Mesendoderm (in vitro differentiated cells): ENCODE measurements at regions not wholly inside any gene's neighbourhood (a gene's known extent, or its start where the extent isn't known, plus 50 kb on each side); places are given as distances from the start of the nearest gene placed in this dataset.

Source experiments
- DNase-seq: peaks from one replicate; pipeline ENCODE4 v3.0.0; 2013
- H2AK5ac ChIP-seq: 2 replicates; pipeline ENCODE4 v1.6.1; 2013; ENCODE audit warnings: low read length, inconsistent platforms
- H2BK120ac ChIP-seq: 2 replicates; pipeline ENCODE4 v1.6.1; 2013; ENCODE audit warnings: low read depth, mild to moderate bottlenecking, low read length, moderate library complexity, mixed read lengths
- H2BK15ac ChIP-seq: replicated peaks from 2 replicates; pipeline ENCODE4 v1.6.1; 2013; ENCODE audit warnings: low read depth, mild to moderate bottlenecking, moderate library complexity
- H2BK5ac ChIP-seq: 2 replicates; pipeline ENCODE4 v1.6.1; 2013; ENCODE audit warnings: low read length, inconsistent platforms
- H3K18ac ChIP-seq: 2 replicates; pipeline ENCODE4 v1.6.1; 2013; ENCODE audit warnings: mild to moderate bottlenecking, low read length, mixed read lengths
- H3K23ac ChIP-seq: one replicate; pipeline ENCODE4 v1.6.1; 2013; ENCODE audit warnings: low read length
- H3K27ac ChIP-seq: 2 replicates; pipeline ENCODE4 v1.5.1; 2013; ENCODE audit warnings: low read depth, mild to moderate bottlenecking, inconsistent platforms, low read length, moderate library complexity
- H3K27me3 ChIP-seq: 2 replicates; pipeline ENCODE4 v1.6.1; 2013; ENCODE audit warnings: low read length, control low read depth, mild to moderate bottlenecking, inconsistent platforms; ENCODE audit not compliant: insufficient read depth, poor library complexity
- H3K36me3 ChIP-seq: 2 replicates; pipeline ENCODE4 v1.6.1; 2013; ENCODE audit warnings: low read length, inconsistent platforms; ENCODE audit not compliant: control insufficient read depth, insufficient read depth
- H3K4ac ChIP-seq: one replicate; pipeline ENCODE4 v1.6.1; 2013; ENCODE audit warnings: low read depth, mild to moderate bottlenecking, low read length, moderate library complexity
- H3K4me1 ChIP-seq: 2 replicates; pipeline ENCODE4 v1.6.1; 2013; ENCODE audit warnings: low read depth, low read length, inconsistent platforms; ENCODE audit not compliant: control insufficient read depth
- H3K4me2 ChIP-seq: 2 replicates; pipeline ENCODE4 v1.6.1; 2013; ENCODE audit warnings: low read length
- H3K4me3 ChIP-seq: 2 replicates; pipeline ENCODE4 v1.5.1; 2013; ENCODE audit warnings: mild to moderate bottlenecking, low read length
- H3K56ac ChIP-seq: one replicate; pipeline ENCODE4 v1.6.1; 2013; ENCODE audit warnings: low read length
- H3K79me1 ChIP-seq: 2 replicates; pipeline ENCODE4 v1.6.1; 2013; ENCODE audit warnings: low read length, inconsistent platforms
- H3K79me2 ChIP-seq: 2 replicates; pipeline ENCODE4 v1.6.1; 2013; ENCODE audit warnings: mild to moderate bottlenecking, low read length; ENCODE audit not compliant: control insufficient read depth, insufficient read depth
- H3K9ac ChIP-seq: 2 replicates; pipeline ENCODE4 v1.6.1; 2013; ENCODE audit warnings: low read length, inconsistent platforms
- H4K5ac ChIP-seq: one replicate; pipeline ENCODE4 v1.6.1; 2013; ENCODE audit warnings: low read length
- H4K8ac ChIP-seq: one replicate; pipeline ENCODE4 v1.6.1; 2013; ENCODE audit warnings: low read depth, mild to moderate bottlenecking, control low read depth, low read length, moderate library complexity
- WGBS: extraction: QIAGEN DNeasy Blood & Tissue Kit; methylation state at CpG from one replicate; pipeline ENCODE4 v1.1.7; 2013; ENCODE audit warnings: low lambda C conversion rate, missing lambda C conversion rate; ENCODE audit not compliant: insufficient coverage; ENCODE audit errors: extremely low coverage; 5-methylcytosine and 5-hydroxymethylcytosine counted together

DNA sequence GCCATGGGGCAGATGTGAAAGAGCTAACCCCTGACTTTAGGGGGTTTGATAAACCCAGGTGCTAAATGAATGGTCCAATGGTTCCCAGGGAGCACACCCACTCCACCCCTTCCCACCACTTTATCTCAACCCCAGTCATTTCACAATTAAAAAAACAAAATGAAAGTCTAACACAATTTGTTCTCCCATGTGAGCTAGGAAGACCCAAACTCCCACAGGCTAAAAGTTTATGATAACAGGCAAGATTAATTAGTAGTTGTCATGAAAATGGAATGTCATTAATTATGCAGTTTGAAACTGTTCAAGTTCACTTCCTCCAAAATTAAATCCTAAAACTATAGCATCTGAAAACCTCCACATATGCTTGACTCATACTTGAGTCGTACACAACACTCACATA lies 63.3 kb upstream of the TPM1 start:
- no peak overlapping the region for H3K23ac ChIP-seq
- H3K36me3 ChIP-seq: no peaks in the 10 kb centered on the region
- H4K8ac ChIP-seq: no peak overlapping the region
- no peak overlapping the region for H3K56ac ChIP-seq
- H2BK15ac ChIP-seq: no peak overlapping the region
- H3K4me3 ChIP-seq: no peak overlapping the region
- no peak overlapping the region for H3K18ac ChIP-seq
- DNase-seq: no peak
- H3K79me2 ChIP-seq: no peaks in the 10 kb centered on the region
- no peak overlapping the region for H3K9ac ChIP-seq
- no peaks in the 10 kb centered on the region for H3K79me1 ChIP-seq
- no peaks in the 10 kb centered on the region for H3K27me3 ChIP-seq
- H3K4me1 ChIP-seq: no peaks in the 10 kb centered on the region
- H4K5ac ChIP-seq: no peak overlapping the region
- H3K4ac ChIP-seq: no peak overlapping the region
- no peak overlapping the region for H2BK5ac ChIP-seq
- no peak overlapping the region for H3K27ac ChIP-seq
- H2BK120ac ChIP-seq: no peak overlapping the region
- no peak overlapping the region for H2AK5ac ChIP-seq
- H3K4me2 ChIP-seq: no peak overlapping the region
- 100% methylated on average over 1 of the region's 1 CpG for WGBS

DNA sequence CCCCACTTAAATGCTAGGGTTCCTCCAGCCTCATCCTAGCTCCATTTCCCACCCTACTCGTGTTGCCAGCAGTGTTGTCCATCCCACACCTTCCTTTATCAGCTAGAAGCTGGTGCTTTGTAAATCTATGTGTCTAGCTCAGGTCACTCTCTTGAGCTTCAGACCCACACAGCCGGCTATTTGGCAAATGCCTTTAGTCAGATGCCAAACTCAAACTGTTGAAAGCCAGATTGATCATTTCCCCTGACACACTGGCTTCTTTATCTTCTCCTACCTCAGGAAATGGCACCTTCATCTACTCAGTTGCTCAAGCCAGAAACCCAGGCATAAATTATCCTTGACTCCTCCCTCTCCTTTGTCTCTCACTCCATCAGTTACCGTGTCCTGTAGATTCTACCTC lies 61.5 kb upstream of the TPM1 start:
- no peaks in the 10 kb centered on the region for H3K27me3 ChIP-seq
- H3K18ac ChIP-seq: no peak overlapping the region
- no peak overlapping the region for H2AK5ac ChIP-seq
- no peaks in the 10 kb centered on the region for H3K79me2 ChIP-seq
- H4K5ac ChIP-seq: no peak overlapping the region
- no peak overlapping the region for H3K4ac ChIP-seq
- H3K4me2 ChIP-seq: no peak overlapping the region
- no peak overlapping the region for H3K4me3 ChIP-seq
- WGBS: no CpG with 5 or more reads among the region's 3 CpGs
- no peaks in the 10 kb centered on the region for H3K4me1 ChIP-seq
- H3K27ac ChIP-seq: no peak overlapping the region
- H2BK15ac ChIP-seq: no peak overlapping the region
- H3K56ac ChIP-seq: no peak overlapping the region
- no peaks in the 10 kb centered on the region for H3K79me1 ChIP-seq
- no peak overlapping the region for H3K23ac ChIP-seq
- H3K9ac ChIP-seq: no peak overlapping the region
- H4K8ac ChIP-seq: no peak overlapping the region
- no peak for DNase-seq
- no peak overlapping the region for H2BK5ac ChIP-seq
- H3K36me3 ChIP-seq: no peaks in the 10 kb centered on the region
- H2BK120ac ChIP-seq: no peak overlapping the region

DNA sequence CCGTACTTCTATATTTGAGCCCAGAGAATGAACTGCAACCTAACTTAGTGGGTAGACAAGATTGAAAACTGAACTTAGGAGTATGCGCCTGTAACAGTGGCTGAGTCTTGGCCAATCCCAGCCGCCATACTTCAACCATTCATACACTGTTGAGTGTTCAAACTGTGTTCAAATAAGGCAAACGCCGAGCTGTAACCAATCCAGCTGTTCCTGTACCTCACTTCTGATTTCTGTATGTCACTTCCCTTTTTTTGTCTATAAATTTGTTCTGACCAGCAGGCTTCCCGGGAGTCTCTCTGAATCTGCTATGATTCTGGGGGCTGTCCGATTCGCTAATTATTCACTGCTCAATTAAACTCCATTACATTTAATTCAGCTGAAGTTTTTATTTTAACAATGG lies 58.6 kb upstream of the TPM1 start:
- H3K27me3 ChIP-seq: no peaks in the 10 kb centered on the region

DNA sequence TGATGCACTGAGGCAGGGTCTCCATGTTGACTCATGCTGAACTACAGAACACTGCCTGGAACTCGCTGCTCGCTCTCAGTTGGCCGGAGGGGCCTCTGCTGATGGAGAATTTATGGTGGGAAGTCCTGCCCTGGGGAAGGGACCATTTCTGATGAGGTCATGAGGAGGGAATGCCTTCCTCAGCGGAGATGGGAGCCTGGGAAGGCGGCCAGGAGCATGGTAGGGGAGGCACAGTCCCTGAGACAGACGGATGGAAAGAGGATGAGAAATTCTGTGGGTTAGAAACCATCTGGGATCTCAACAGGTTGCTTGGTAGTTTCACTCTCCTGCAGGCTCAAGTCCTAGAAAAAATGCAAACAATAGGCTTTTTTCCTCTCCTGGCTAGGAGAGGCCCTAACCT lies 56.8 kb upstream of the TPM1 start:
- no peak overlapping the region for H2BK120ac ChIP-seq
- H3K4me1 ChIP-seq: no peaks in the 10 kb centered on the region
- no peak overlapping the region for H3K4me2 ChIP-seq
- no peak overlapping the region for H3K56ac ChIP-seq
- DNase-seq: peak; percentile 63
- no peak overlapping the region for H3K4ac ChIP-seq
- no peak overlapping the region for H2BK5ac ChIP-seq
- H3K9ac ChIP-seq: no peak overlapping the region
- no peak overlapping the region for H3K18ac ChIP-seq
- WGBS: no CpG with 5 or more reads among the region's 6 CpGs
- H3K4me3 ChIP-seq: no peak overlapping the region
- H2AK5ac ChIP-seq: no peak overlapping the region
- H2BK15ac ChIP-seq: no peak overlapping the region
- H3K79me2 ChIP-seq: no peaks in the 10 kb centered on the region
- H3K79me1 ChIP-seq: no peaks in the 10 kb centered on the region
- no peaks in the 10 kb centered on the region for H3K27me3 ChIP-seq
- H3K27ac ChIP-seq: no peak overlapping the region
- H3K36me3 ChIP-seq: no peaks in the 10 kb centered on the region
- no peak overlapping the region for H4K5ac ChIP-seq
- H3K23ac ChIP-seq: no peak overlapping the region
- H4K8ac ChIP-seq: no peak overlapping the region

More for the DNA sequence above, 58.6 kb upstream of the TPM1 start:
- H3K4ac ChIP-seq: no peak overlapping the region
- no peak overlapping the region for H3K23ac ChIP-seq
- H2BK120ac ChIP-seq: no peak overlapping the region
- H3K27ac ChIP-seq: no peak overlapping the region
- no peak for DNase-seq
- H3K9ac ChIP-seq: no peak overlapping the region
- no peak overlapping the region for H3K18ac ChIP-seq
- H2BK5ac ChIP-seq: no peak overlapping the region
- no CpG with 5 or more reads among the region's 8 CpGs for WGBS
- no peaks in the 10 kb centered on the region for H3K36me3 ChIP-seq
- H2AK5ac ChIP-seq: no peak overlapping the region
- H3K4me3 ChIP-seq: no peak overlapping the region
- no peaks in the 10 kb centered on the region for H3K4me1 ChIP-seq
- H2BK15ac ChIP-seq: no peak overlapping the region
- no peaks in the 10 kb centered on the region for H3K79me2 ChIP-seq
- H3K56ac ChIP-seq: no peak overlapping the region
- no peaks in the 10 kb centered on the region for H3K79me1 ChIP-seq
- H3K4me2 ChIP-seq: no peak overlapping the region
- H4K5ac ChIP-seq: no peak overlapping the region
- no peak overlapping the region for H4K8ac ChIP-seq

DNA sequence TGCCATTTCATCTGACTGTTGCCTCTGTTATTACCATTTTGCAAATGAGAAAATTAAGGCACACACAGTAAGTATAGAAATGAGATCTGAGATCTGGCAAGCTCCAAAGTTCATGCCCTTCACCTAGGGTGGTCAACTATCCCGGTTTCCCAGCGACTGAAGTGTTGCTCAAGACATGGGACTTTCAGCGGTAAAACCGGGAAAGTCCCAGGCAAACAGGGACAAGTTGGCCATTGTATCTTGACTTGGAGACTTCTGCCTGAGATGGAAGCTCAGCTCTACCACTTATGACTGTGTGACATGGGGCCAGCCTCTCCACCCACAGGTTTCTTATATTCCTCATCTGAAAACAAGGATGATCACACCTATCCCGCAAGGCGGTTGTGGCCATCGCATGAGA lies 55.6 kb upstream of the TPM1 start:
- H2BK5ac ChIP-seq: no peak overlapping the region
- no peaks in the 10 kb centered on the region for H3K36me3 ChIP-seq
- no peaks in the 10 kb centered on the region for H3K27me3 ChIP-seq
- no peak overlapping the region for H2AK5ac ChIP-seq
- H3K4me2 ChIP-seq: no peak overlapping the region
- no peak for DNase-seq
- no peak overlapping the region for H2BK120ac ChIP-seq
- H3K4ac ChIP-seq: no peak overlapping the region
- no peaks in the 10 kb centered on the region for H3K79me2 ChIP-seq
- WGBS: no CpG with 5 or more reads among the region's 7 CpGs
- no peak overlapping the region for H3K56ac ChIP-seq
- no peak overlapping the region for H3K9ac ChIP-seq
- no peak overlapping the region for H3K27ac ChIP-seq
- no peaks in the 10 kb centered on the region for H3K4me1 ChIP-seq
- H3K23ac ChIP-seq: no peak overlapping the region
- H4K8ac ChIP-seq: no peak overlapping the region
- H3K4me3 ChIP-seq: no peak overlapping the region
- H3K18ac ChIP-seq: no peak overlapping the region
- H4K5ac ChIP-seq: no peak overlapping the region
- no peaks in the 10 kb centered on the region for H3K79me1 ChIP-seq
- H2BK15ac ChIP-seq: no peak overlapping the region

DNA sequence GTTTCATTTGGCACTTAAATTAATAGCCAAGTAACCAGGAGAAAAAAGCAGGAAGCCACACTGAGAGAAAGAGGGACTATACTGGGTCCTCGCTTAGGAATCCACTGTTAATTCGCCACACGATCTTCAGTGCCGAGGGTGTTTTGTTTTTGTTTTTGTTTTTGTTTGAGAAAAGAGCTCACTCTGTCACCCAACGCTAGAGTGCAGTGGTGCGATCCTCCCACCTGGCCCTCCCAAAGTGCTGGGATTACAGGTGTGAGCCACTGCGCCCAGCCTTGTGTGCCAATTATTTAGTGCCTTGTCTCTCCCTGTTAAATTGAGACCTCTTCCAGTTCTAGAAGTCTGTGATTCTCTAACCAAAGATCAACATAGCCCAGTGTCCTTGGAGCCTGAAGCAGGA lies 53.8 kb upstream of the TPM1 start:
- H3K36me3 ChIP-seq: no peaks in the 10 kb centered on the region
- H2AK5ac ChIP-seq: no peak overlapping the region
- H3K4me3 ChIP-seq: no peak overlapping the region
- no peak overlapping the region for H2BK120ac ChIP-seq
- H3K18ac ChIP-seq: no peak overlapping the region
- no peak overlapping the region for H3K4me2 ChIP-seq
- no peak overlapping the region for H3K27ac ChIP-seq
- no peaks in the 10 kb centered on the region for H3K79me2 ChIP-seq
- H3K79me1 ChIP-seq: no peaks in the 10 kb centered on the region
- no peak overlapping the region for H3K56ac ChIP-seq
- WGBS: no CpG with 5 or more reads among the region's 7 CpGs
- no peak overlapping the region for H2BK15ac ChIP-seq
- no peak overlapping the region for H3K23ac ChIP-seq
- no peaks in the 10 kb centered on the region for H3K4me1 ChIP-seq
- no peak overlapping the region for H4K8ac ChIP-seq
- no peak overlapping the region for H2BK5ac ChIP-seq
- no peak overlapping the region for H3K4ac ChIP-seq
- no peaks in the 10 kb centered on the region for H3K27me3 ChIP-seq
- H3K9ac ChIP-seq: no peak overlapping the region
- no peak overlapping the region for H4K5ac ChIP-seq
- no peak for DNase-seq
